ENCODE measurements at regions not wholly inside any gene's neighbourhood (a gene's known extent, or its start where the extent isn't known, plus 50 kb on each side); places are given as distances from the start of the nearest gene placed in this dataset.

DNA sequence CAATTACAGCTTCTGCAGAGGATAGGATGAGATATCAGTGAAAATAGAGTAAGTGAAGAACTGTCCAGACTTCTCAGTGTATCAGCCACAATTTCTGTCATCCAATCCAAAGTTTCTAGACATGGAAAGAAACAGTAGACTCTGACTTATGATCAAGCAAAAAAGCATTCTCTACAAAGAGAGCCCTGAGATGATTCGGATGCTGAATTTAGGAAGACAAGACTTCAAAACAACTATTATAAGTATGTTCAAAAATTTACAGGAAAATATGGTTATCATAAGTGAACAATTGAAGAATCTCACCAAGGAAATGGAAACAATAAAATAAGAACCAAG, 238.2 kb upstream of the IRS2 start:
- no peak overlapping the region for H3K4me3 ChIP-seq (ENCODE audit: control insufficient read depth, low read depth, low read length)
- TF ChIP-seq, protein P1, sequence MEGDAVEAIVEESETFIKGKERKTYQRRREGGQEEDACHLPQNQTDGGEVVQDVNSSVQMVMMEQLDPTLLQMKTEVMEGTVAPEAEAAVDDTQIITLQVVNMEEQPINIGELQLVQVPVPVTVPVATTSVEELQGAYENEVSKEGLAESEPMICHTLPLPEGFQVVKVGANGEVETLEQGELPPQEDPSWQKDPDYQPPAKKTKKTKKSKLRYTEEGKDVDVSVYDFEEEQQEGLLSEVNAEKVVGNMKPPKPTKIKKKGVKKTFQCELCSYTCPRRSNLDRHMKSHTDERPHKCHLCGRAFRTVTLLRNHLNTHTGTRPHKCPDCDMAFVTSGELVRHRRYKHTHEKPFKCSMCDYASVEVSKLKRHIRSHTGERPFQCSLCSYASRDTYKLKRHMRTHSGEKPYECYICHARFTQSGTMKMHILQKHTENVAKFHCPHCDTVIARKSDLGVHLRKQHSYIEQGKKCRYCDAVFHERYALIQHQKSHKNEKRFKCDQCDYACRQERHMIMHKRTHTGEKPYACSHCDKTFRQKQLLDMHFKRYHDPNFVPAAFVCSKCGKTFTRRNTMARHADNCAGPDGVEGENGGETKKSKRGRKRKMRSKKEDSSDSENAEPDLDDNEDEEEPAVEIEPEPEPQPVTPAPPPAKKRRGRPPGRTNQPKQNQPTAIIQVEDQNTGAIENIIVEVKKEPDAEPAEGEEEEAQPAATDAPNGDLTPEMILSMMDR (conservative IDR thresholded peaks at IDR 0.05; ENCODE audit: control insufficient read depth, insufficient read depth, low read depth, low read length): no peak
- no peak for DNase-seq (ENCODE audit: low read depth)

DNA sequence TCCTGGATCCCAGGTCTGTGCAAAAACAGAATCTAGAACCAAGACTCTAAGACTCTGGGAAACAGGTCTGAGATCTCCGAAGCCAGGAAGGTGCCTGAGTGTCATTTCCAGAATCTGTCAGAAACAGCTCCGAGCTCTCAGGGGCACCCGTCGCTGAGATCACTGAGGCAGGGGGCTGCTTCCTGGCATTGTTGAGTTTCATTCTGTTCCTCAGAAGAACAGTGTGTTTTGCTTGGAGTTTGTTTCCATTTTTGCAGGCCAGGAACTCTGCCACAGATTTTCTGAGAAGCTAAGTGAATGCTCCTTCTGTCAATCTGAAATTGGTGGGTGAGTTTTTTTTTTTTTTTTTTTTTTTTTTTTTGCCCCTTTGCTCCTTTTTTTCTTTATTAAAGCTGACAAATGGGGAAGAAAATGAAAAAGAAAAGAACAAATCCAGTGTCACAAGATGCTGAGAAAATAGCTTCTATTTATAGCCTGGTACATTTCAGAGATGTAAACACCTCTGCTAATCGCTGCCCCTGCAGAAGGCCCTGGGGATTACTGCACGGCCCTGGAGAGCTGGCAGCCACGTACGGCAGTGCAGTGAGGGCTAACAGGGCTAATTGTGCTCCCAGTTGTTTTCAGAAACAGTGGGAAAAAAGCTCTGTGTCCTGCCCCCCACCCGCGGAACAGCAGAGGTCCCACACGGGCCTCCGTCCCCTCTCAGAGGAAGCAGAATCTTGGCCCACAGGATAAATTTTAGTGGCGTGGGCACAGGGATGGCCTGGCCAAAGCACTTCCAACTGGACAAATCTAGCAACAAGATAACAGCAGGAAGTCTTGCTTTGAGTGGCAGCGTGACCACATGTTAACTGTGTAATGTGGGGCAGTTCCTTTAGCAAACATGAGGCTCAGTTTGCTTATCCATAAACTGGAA, 237.6 kb upstream of the IRS2 start:
- DNase-seq (ENCODE audit: low read depth): peak; percentile 53
- no peak overlapping the region for H3K4me3 ChIP-seq (ENCODE audit: control insufficient read depth, low read depth, low read length)
- TF ChIP-seq, protein P1 (conservative IDR thresholded peaks at IDR 0.05; ENCODE audit: control insufficient read depth, insufficient read depth, low read depth, low read length): no peak

DNA sequence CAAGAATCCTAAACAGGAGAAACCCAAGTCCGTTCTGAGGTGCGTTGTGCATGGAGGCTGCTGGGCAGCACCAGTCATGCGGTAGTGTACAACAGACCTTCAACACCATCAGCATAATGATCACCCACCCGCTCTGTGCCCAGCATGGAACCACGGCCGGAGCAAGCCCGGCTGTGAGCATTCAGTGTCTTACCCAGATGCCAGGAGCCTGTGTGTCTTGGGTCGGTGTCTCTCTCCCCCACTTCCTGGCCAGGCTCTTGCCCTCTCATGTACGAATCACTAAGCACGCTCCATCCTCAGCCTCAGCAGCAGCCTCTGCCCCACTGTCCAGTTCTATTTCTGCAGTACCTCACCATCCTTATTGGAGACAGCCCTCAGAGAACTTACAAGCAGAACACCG, 231.6 kb upstream of the IRS2 start:
- no peak overlapping the region for H3K4me3 ChIP-seq (ENCODE audit: control insufficient read depth, low read depth, low read length)
- TF ChIP-seq, protein P1 (conservative IDR thresholded peaks at IDR 0.05; ENCODE audit: control insufficient read depth, insufficient read depth, low read depth, low read length): no peak
- DNase-seq (ENCODE audit: low read depth): peak; percentile 50

DNA sequence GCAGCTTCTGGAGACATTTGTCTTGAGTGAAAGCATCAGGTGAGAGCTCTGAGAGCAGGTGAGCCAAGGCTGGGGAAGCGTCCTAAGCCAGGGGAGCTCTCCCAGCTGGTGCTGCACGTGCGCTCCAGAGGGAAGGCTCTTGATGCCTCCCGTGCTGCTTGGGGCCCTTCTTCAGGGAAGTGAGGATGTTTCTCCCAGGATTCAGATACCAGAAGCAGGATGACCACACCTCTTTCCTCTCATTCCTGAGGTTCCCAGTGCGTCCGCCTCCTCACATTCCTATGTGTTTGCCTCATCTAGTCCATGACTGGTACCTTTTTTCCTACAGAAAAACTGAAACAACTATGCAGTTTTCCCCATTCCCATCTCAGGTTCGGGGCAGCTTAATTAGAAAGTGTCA, 231.0 kb upstream of the IRS2 start:
- TF ChIP-seq, protein P1 (conservative IDR thresholded peaks at IDR 0.05; ENCODE audit: control insufficient read depth, insufficient read depth, low read depth, low read length): no peak
- H3K4me3 ChIP-seq (ENCODE audit: control insufficient read depth, low read depth, low read length): no peak overlapping the region
- peak; percentile 93 for DNase-seq (ENCODE audit: low read depth)

DNA sequence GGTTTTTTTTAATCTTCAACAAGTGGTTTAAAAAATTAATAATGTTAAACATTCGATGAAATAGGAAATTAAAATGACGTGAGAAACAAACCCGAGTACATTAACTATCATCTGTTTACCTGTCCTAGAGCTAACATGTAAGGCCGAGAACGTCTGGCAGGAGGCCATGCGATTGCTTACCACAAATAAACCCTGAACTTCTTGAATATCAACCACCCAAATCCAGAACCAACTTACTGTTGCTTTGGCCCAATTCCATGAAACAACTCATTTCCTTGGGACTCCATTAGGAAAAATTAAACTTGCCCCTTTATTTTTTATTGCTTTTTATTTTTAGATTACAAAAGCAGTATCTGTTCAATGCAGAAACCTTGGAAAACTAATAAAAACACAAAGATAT, 228.9 kb upstream of the IRS2 start:
- DNase-seq (ENCODE audit: low read depth): peak; percentile 63
- no peak overlapping the region for H3K4me3 ChIP-seq (ENCODE audit: control insufficient read depth, low read depth, low read length)
- TF ChIP-seq, protein P1 (conservative IDR thresholded peaks at IDR 0.05; ENCODE audit: control insufficient read depth, insufficient read depth, low read depth, low read length): no peak

DNA sequence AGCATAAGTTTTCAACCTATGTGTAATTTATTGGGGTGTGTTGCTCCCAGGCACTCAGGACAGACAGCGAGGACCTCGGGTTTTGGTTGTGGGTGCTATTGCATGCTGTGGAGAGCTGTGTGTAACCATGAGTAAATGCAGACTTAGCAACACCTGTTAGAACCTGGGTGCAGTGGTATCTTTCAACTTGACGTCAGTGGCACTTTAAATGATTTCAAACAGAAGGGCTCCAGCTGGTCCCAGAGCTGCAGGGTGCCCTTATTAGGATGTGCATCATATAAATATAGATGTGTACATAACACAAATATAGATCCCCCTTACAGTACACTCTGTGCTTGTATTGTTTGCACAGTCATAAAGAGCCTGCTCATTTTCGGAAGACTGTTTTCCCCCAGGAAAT, 228.3 kb upstream of the IRS2 start:
- TF ChIP-seq, protein P1 (conservative IDR thresholded peaks at IDR 0.05; ENCODE audit: control insufficient read depth, insufficient read depth, low read depth, low read length): no peak
- H3K4me3 ChIP-seq (ENCODE audit: control insufficient read depth, low read depth, low read length): no peak overlapping the region
- DNase-seq (ENCODE audit: low read depth): peak; percentile 59

All from fibroblast of mammary gland (primary cell).